Calu3 (cell line): ENCODE measurements at regions not wholly inside any gene's neighbourhood (a gene's known extent, or its start where the extent isn't known, plus 50 kb on each side); places are given as distances from the start of the nearest gene placed in this dataset.
"Not testable (repeated sequence)": the region's sequence is repeated elsewhere in the genome, so short reads cannot be mapped to it uniquely, and the experiment has no call there.

ENCODE experiments used
- BruUV-seq: library from RNA; stranded (reverse); fragments of 400-500 nt; replicated peaks from 2 replicates; lab custom pipeline; 2021; lab: Mats Ljungman, UMichigan
- CTCF ChIA-PET: fragments of 300-600 bp; sonication (Branson Sonifier 250); formaldehyde crosslinking; loops from one replicate; lab custom pipeline; 2022; ENCODE audit warnings: antibody characterized with exemption; lab: Charles Lee
- DNase-seq: peaks from one replicate; pipeline ENCODE4 v3.0.0; 2022
- H3K27ac Mint-ChIP-seq: one replicate; pipeline ENCODE4 v1.8.0; 2022; ENCODE audit warnings: mixed read lengths; ENCODE audit not compliant: unreplicated experiment
- H3K27me3 Mint-ChIP-seq: one replicate; pipeline ENCODE4 v1.8.0; 2022; ENCODE audit warnings: mixed read lengths; ENCODE audit not compliant: unreplicated experiment
- H3K36me3 Mint-ChIP-seq: one replicate; pipeline ENCODE4 v1.8.0; 2022; ENCODE audit warnings: mild to moderate bottlenecking, moderate library complexity, mixed read lengths; ENCODE audit not compliant: insufficient read depth, unreplicated experiment
- H3K4me1 Mint-ChIP-seq: one replicate; pipeline ENCODE4 v1.8.0; 2022; ENCODE audit warnings: mild to moderate bottlenecking, low read depth, mixed read lengths; ENCODE audit not compliant: unreplicated experiment
- H3K4me3 Mint-ChIP-seq: one replicate; pipeline ENCODE4 v1.8.0; 2022; ENCODE audit warnings: mild to moderate bottlenecking, low read depth, moderate library complexity, mixed read lengths; ENCODE audit not compliant: unreplicated experiment
- H3K9me3 Mint-ChIP-seq: one replicate; pipeline ENCODE4 v1.8.0; 2022; ENCODE audit warnings: low read depth, mixed read lengths; ENCODE audit not compliant: unreplicated experiment
- intact Hi-C: fragments of 100-400 bp; cut with micrococcal nuclease; formaldehyde crosslinking; loops from one replicate; pipeline ENCODE4 v1.10.0; 2022; ENCODE audit not compliant: unreplicated experiment
- TF ChIP-seq, protein P1 (sequence below): fragments of 200-600 bp; IDR thresholded peaks from one replicate; pipeline ENCODE4 v1.8.0; 2022; ENCODE audit warnings: antibody characterized with exemption; ENCODE audit not compliant: unreplicated experiment

DNA sequence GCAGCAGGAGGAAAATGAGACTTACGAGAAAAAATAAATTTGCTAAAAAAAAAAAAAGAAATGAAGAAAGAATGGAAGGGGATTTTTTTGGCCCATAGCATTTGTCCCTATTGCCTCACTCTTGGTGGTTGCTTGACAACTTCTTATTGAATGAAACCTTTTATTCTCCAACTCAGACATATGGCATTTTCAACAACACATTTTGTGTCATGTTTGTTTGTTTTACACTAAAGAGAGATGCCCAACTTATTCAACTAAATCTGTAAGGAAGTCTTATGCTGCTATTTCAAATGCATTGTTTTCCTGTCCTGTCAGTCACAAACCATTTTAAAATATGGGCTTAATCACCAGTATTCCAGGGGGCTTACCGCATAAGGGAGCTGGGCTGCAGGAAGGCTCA, 409.1 kb upstream of the TENM3 start:
- TF ChIP-seq, protein P1, sequence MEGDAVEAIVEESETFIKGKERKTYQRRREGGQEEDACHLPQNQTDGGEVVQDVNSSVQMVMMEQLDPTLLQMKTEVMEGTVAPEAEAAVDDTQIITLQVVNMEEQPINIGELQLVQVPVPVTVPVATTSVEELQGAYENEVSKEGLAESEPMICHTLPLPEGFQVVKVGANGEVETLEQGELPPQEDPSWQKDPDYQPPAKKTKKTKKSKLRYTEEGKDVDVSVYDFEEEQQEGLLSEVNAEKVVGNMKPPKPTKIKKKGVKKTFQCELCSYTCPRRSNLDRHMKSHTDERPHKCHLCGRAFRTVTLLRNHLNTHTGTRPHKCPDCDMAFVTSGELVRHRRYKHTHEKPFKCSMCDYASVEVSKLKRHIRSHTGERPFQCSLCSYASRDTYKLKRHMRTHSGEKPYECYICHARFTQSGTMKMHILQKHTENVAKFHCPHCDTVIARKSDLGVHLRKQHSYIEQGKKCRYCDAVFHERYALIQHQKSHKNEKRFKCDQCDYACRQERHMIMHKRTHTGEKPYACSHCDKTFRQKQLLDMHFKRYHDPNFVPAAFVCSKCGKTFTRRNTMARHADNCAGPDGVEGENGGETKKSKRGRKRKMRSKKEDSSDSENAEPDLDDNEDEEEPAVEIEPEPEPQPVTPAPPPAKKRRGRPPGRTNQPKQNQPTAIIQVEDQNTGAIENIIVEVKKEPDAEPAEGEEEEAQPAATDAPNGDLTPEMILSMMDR: no peak
- H3K9me3 Mint-ChIP-seq: no peaks in the 10 kb centered on the region
- no TSS peak for BruUV-seq
- no peaks in the 10 kb centered on the region for H3K27me3 Mint-ChIP-seq
- H3K27ac Mint-ChIP-seq: no peak overlapping the region
- no peak overlapping the region for H3K4me3 Mint-ChIP-seq
- intact Hi-C loops: no loop called here
- H3K4me1 Mint-ChIP-seq: no peaks in the 10 kb centered on the region
- no peak for DNase-seq
- no peaks in the 10 kb centered on the region for H3K36me3 Mint-ChIP-seq
- CTCF ChIA-PET: no interaction called here

GRCh38 chr4:181835348-181835747, 407.9 kb upstream of the TENM3 start:
- DNase-seq: no peak

DNA sequence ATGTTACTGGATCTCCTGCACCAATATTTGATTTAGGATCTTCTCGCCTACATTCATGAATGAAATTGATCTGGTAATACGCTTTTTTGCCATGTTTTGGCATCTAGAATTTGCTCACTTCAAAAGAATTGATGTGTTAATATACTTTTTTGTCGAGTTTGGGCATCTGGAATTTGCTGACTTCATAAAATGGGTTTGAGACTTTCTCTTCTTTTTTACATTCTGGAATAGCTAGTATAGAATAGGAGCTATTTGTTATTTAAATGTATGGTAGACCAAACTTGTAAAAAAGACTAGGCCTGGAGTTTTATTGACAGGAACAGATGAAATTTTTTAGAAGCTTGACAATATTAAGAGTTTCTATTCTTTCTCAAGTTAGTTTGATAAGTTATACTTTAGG, 404.9 kb upstream of the TENM3 start:
- DNase-seq: no peak
- no peaks in the 10 kb centered on the region for H3K4me1 Mint-ChIP-seq
- H3K4me3 Mint-ChIP-seq: no peak overlapping the region
- H3K27me3 Mint-ChIP-seq: no peaks in the 10 kb centered on the region
- intact Hi-C loops: no loop called here
- CTCF ChIA-PET: no interaction called here
- no peaks in the 10 kb centered on the region for H3K36me3 Mint-ChIP-seq
- no peak overlapping the region for H3K27ac Mint-ChIP-seq
- H3K9me3 Mint-ChIP-seq: peaks cover 3% of the 10 kb centered on the region
- TF ChIP-seq, protein P1: no peak
- BruUV-seq: no TSS peak

More at GRCh38 chr4:181835348-181835747, 407.9 kb upstream of the TENM3 start:
- Mint-ChIP-seq H3K27me3 (no peaks in the 10 kb centered on the region), H3K9me3 (peaks cover 3% of the 10 kb centered on the region), H3K36me3 (no peaks in the 10 kb centered on the region), H3K4me1 (no peaks in the 10 kb centered on the region), H3K4me3 (no peak overlapping the region), H3K27ac (no peak overlapping the region)
- TF ChIP-seq, protein P1: no peak
- BruUV-seq: no TSS peak
- CTCF ChIA-PET: no interaction called here
- intact Hi-C loops: no loop called here

DNA sequence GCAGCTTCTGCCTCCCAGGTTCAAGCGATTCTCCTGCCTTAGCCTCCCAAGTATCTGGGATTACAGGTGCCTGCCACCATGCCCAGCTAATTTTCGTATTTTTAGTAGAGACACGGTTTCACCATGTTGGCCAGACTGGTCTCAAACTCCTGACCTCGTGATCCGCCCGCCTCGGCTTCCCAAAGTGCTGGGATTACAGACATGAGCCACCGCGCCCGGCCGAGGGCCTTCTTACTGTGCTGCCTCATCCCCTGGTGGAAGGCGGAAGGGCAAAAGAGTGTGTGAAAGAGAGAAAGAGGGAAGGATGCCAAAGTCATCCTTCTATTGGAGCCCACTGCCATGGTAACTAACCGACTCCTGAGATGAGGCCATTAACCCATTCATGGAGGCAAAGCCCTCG, 399.4 kb upstream of the TENM3 start:
- H3K36me3 Mint-ChIP-seq, H3K27me3 Mint-ChIP-seq, H3K4me3 Mint-ChIP-seq, H3K4me1 Mint-ChIP-seq, H3K27ac Mint-ChIP-seq, CTCF ChIA-PET, intact Hi-C loops, BruUV-seq, DNase-seq, H3K9me3 Mint-ChIP-seq: not testable (repeated sequence)

- intact Hi-C loops: no loop called here
- Mint-ChIP-seq H3K4me3 (no peak overlapping the region), H3K4me1 (no peaks in the 10 kb centered on the region), H3K36me3 (no peaks in the 10 kb centered on the region), H3K9me3 (no peaks in the 10 kb centered on the region), H3K27me3 (no peaks in the 10 kb centered on the region), H3K27ac (no peak overlapping the region)
- DNase-seq: no peak
- no TSS peak for BruUV-seq
- TF ChIP-seq, protein P1: no peak
- CTCF ChIA-PET: no interaction called here
These were observed 397.6 kb upstream of the TENM3 start for GRCh38 chr4:181845617-181846016.
